ENCODE measurements at regions not wholly inside any gene's neighbourhood (a gene's known extent, or its start where the extent isn't known, plus 50 kb on each side); places are given as distances from the start of the nearest gene placed in this dataset.

DNA sequence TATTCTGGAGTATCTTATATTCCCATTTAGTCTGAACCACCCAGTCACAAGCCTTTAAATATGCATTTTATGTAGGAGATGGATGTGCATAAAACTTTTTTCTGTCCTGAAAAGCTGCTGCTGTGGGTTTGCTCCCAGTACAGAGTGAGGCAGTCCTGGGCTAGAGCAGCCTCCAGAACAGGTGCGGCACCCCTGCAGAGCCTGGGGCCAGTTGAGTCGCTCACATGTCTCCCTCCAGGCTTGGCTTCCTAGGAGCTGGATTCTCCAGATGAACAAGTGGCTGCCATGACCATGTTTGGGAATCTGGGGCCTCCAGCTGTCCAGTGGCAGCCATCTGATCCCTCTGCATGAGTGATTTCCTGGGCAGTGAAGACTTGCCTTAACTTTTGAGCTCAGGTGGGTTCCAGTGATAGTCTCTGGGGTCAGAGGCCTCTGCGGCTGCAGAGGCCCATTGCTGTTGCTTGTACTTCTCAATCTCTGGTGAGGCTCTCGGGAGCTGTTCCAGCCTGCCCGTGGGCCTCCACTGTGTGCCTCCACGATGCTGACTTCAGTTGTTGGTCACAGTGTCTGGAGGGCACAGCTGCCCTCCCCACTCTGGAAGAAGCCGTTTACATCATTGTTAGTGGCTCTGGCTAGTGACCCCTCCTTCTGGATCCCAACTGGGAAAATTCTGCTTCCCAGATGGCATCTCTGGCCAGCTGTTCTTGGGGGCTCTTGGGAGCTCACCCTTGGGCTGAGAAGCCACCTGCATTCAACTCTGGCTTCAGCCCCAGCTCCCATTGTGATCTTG lies 120.4 kb downstream of the EMX2 start:
- Histone ChIP-seq H3K4me3 (ENCODE audit: low read depth, low read length) (no peak overlapping the region), H3K79me2 (no peaks in the 10 kb centered on the region), H3K9me3 (ENCODE audit: control insufficient read depth, low read length) (no peaks in the 10 kb centered on the region), H3K9ac (no peak overlapping the region), H3K36me3 (ENCODE audit: control insufficient read depth, insufficient read depth, low read length) (no peaks in the 10 kb centered on the region), H3K4me1 (no peaks in the 10 kb centered on the region), H2AFZ (no peak overlapping the region), H3K27ac (no peak overlapping the region), H3K27me3 (ENCODE audit: control insufficient read depth, insufficient read depth, low read length) (no peaks in the 10 kb centered on the region), H3K4me2 (ENCODE audit: low read length) (no peak overlapping the region)
- TF ChIP-seq, protein P1, sequence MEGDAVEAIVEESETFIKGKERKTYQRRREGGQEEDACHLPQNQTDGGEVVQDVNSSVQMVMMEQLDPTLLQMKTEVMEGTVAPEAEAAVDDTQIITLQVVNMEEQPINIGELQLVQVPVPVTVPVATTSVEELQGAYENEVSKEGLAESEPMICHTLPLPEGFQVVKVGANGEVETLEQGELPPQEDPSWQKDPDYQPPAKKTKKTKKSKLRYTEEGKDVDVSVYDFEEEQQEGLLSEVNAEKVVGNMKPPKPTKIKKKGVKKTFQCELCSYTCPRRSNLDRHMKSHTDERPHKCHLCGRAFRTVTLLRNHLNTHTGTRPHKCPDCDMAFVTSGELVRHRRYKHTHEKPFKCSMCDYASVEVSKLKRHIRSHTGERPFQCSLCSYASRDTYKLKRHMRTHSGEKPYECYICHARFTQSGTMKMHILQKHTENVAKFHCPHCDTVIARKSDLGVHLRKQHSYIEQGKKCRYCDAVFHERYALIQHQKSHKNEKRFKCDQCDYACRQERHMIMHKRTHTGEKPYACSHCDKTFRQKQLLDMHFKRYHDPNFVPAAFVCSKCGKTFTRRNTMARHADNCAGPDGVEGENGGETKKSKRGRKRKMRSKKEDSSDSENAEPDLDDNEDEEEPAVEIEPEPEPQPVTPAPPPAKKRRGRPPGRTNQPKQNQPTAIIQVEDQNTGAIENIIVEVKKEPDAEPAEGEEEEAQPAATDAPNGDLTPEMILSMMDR (IDR thresholded peaks at IDR 0.05): no peak

DNA sequence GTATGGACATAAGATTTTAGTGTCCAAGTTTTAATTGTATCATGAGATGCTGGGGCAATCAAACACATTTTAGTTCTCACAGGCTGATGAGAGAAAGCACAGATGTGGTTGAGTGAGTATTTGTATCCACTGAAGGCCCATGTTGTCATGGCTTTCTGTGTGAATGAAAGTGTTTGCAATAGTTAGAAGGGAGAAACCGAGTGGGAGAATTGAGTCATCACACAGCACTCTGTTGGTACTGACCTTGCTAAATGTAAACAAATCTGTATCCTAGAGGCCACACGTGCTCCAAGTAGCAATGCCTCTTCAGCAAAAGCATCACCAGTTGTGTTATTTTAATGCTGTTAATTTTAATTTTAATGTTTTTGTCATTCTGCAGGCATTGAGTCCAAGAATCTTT lies 121.2 kb downstream of the EMX2 start:
- no peaks in the 10 kb centered on the region for H3K9me3 ChIP-seq (ENCODE audit: control insufficient read depth, low read length)
- H3K4me2 ChIP-seq (ENCODE audit: low read length): no peak overlapping the region
- H2AFZ ChIP-seq: no peak overlapping the region
- no peak overlapping the region for H3K27ac ChIP-seq
- no peaks in the 10 kb centered on the region for H3K4me1 ChIP-seq
- no peaks in the 10 kb centered on the region for H3K36me3 ChIP-seq (ENCODE audit: control insufficient read depth, insufficient read depth, low read length)
- no peaks in the 10 kb centered on the region for H3K79me2 ChIP-seq
- TF ChIP-seq, protein P1 (IDR thresholded peaks at IDR 0.05): no peak
- H3K9ac ChIP-seq: no peak overlapping the region
- no peak overlapping the region for H3K4me3 ChIP-seq (ENCODE audit: low read depth, low read length)
- H3K27me3 ChIP-seq (ENCODE audit: control insufficient read depth, insufficient read depth, low read length): no peaks in the 10 kb centered on the region

DNA sequence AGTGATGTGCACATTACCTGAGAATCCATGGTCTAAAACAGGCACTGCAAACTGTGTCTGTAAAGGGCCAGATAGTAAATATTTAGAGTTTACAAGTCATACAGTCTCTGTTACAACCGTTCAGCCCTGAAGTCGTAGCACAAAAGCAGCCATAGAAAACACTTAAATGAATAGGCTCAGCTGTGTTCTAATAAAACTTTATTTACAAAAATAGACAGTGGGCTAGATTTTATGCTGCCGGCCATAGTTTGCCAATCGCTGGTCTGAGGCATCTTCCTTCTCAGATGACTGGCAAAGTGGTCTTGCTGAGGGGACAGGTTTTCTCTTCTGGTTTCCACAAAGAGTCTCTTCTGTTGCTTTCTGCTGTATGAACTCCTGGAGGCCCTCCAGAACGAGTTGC lies 121.7 kb downstream of the EMX2 start:
- Histone ChIP-seq H2AFZ (no peak overlapping the region), H3K27me3 (ENCODE audit: control insufficient read depth, insufficient read depth, low read length) (no peaks in the 10 kb centered on the region), H3K9me3 (ENCODE audit: control insufficient read depth, low read length) (no peaks in the 10 kb centered on the region), H3K79me2 (no peaks in the 10 kb centered on the region), H3K4me1 (no peaks in the 10 kb centered on the region), H3K9ac (no peak overlapping the region), H3K27ac (no peak overlapping the region), H3K36me3 (ENCODE audit: control insufficient read depth, insufficient read depth, low read length) (no peaks in the 10 kb centered on the region), H3K4me2 (ENCODE audit: low read length) (no peak overlapping the region), H3K4me3 (ENCODE audit: low read depth, low read length) (no peak overlapping the region)
- TF ChIP-seq, protein P1 (IDR thresholded peaks at IDR 0.05): no peak

DNA sequence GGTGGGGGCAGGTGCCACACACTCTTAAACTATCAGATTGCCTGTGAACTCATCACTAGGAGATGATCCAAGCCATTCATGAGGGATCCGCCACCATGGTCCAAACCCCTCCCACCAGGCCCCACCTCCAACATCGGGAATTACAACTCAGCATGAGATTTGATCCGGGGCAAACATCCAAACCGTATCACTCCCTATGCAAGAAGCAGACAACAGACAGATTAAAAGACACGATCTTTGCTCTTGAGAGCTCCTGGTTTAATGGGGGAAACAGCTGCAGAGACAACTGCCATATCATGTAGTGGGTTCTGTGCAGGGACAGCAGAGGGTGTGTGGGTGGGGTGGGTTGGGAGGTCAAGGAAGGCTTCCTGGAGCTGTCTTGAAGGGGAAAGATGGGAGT lies 123.6 kb downstream of the EMX2 start:
- no peaks in the 10 kb centered on the region for H3K27me3 ChIP-seq (ENCODE audit: control insufficient read depth, insufficient read depth, low read length)
- TF ChIP-seq, protein P1 (IDR thresholded peaks at IDR 0.05): no peak
- H2AFZ ChIP-seq: no peak overlapping the region
- H3K4me2 ChIP-seq (ENCODE audit: low read length): no peak overlapping the region
- H3K27ac ChIP-seq: no peak overlapping the region
- H3K79me2 ChIP-seq: no peaks in the 10 kb centered on the region
- H3K4me1 ChIP-seq: no peaks in the 10 kb centered on the region
- H3K4me3 ChIP-seq (ENCODE audit: low read depth, low read length): no peak overlapping the region
- H3K9me3 ChIP-seq (ENCODE audit: control insufficient read depth, low read length): no peaks in the 10 kb centered on the region
- H3K36me3 ChIP-seq (ENCODE audit: control insufficient read depth, insufficient read depth, low read length): no peaks in the 10 kb centered on the region
- H3K9ac ChIP-seq: no peak overlapping the region

DNA sequence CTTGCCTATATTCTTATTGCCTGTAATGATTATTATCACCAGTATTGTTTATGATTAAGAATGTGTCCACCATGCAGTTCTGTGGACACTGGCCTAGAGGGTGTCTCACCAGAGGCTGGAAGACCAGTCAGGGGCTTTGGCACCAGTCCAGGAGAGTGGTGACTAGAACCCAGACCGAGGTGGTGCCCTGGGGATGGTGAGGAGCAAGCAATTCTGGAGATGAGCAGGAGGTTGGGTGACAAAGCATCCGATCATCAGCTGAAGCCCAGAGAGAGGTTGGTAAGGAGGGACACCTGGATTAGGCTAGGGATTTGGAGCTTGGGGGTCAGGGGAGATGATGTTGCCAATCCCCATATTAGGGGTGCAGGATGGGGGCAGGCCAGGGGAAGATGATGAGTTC lies 124.4 kb downstream of the EMX2 start:
- Histone ChIP-seq H3K9ac (no peak overlapping the region), H3K4me3 (ENCODE audit: low read depth, low read length) (no peak overlapping the region), H3K36me3 (ENCODE audit: control insufficient read depth, insufficient read depth, low read length) (no peaks in the 10 kb centered on the region), H3K79me2 (no peaks in the 10 kb centered on the region), H3K27me3 (ENCODE audit: control insufficient read depth, insufficient read depth, low read length) (no peaks in the 10 kb centered on the region), H3K4me2 (ENCODE audit: low read length) (no peak overlapping the region), H2AFZ (no peak overlapping the region), H3K4me1 (no peaks in the 10 kb centered on the region), H3K9me3 (ENCODE audit: control insufficient read depth, low read length) (no peaks in the 10 kb centered on the region), H3K27ac (no peak overlapping the region)
- TF ChIP-seq, protein P1 (IDR thresholded peaks at IDR 0.05): no peak

Measured in parathyroid adenoma (tissue), 2 donors.